Ishikawa (cell line): ENCODE measurements at regions not wholly inside any gene's neighbourhood (a gene's known extent, or its start where the extent isn't known, plus 50 kb on each side); places are given as distances from the start of the nearest gene placed in this dataset.

Experiments
- CREB1 ChIP-seq: IDR thresholded peaks from 2 replicates; pipeline ENCODE4 v1.6.1; 2012; ENCODE audit warnings: low read depth
- EGR1 ChIP-seq: IDR thresholded peaks from 2 replicates; pipeline ENCODE4 v1.6.1; 2012
- EP300 ChIP-seq: IDR thresholded peaks from 2 replicates; pipeline ENCODE4 v1.6.1; 2012; ENCODE audit warnings: borderline replicate concordance
- FOXM1 ChIP-seq: IDR thresholded peaks from 2 replicates; pipeline ENCODE4 v1.6.1; 2012; ENCODE audit warnings: low read depth, borderline replicate concordance
- MAX ChIP-seq: IDR thresholded peaks from 2 replicates; pipeline ENCODE4 v1.6.1; 2012
- NFIC ChIP-seq: IDR thresholded peaks from 2 replicates; pipeline ENCODE4 v1.6.1; 2012
- RAD21 ChIP-seq: IDR thresholded peaks from 2 replicates; pipeline ENCODE4 v1.6.1; 2012; ENCODE audit warnings: low read depth
- REST ChIP-seq: IDR thresholded peaks from 2 replicates; pipeline ENCODE4 v1.6.1; 2012; ENCODE audit warnings: low read depth, mild to moderate bottlenecking
- TAF1 ChIP-seq: IDR thresholded peaks from 2 replicates; pipeline ENCODE4 v1.6.1; 2012; ENCODE audit warnings: low read depth, mild to moderate bottlenecking
- TCF12 ChIP-seq: IDR thresholded peaks from 2 replicates; pipeline ENCODE4 v1.6.1; 2012; ENCODE audit warnings: low read depth
- TEAD4 ChIP-seq: IDR thresholded peaks from 2 replicates; pipeline ENCODE4 v1.6.1; 2012
- USF1 ChIP-seq: IDR thresholded peaks from 2 replicates; pipeline ENCODE4 v1.6.1; 2012
- YY1 ChIP-seq: IDR thresholded peaks from 2 replicates; pipeline ENCODE4 v1.6.1; 2012; ENCODE audit warnings: low read depth
- ZBTB7A ChIP-seq: IDR thresholded peaks from 2 replicates; pipeline ENCODE4 v1.6.1; 2012; ENCODE audit warnings: low read depth

DNA sequence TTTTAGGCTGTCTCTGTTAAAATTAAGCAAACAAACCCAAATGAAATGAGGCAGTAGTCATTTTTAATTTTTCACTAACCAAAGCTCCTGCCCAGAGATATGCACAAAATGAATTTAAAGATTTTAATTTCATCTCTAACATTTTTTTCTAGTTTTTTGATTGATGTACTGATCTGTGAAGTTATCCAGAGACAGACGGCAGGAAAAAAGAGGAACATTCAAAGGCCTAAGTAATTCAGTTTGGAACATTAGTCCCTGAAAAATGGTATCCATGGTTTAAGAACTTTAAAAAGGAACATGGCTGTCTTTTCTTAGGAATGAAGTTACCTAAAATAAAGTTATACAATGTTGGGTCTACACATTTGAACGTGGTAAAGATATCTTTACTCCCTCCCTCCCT, 498.8 kb upstream of the LMO3 start:
- TF ChIP-seq REST = no peak
- TF ChIP-seq TEAD4 = no peak
- no peak for TF ChIP-seq TAF1
- no peak for TF ChIP-seq MAX
- no peak for TF ChIP-seq ZBTB7A
- TF ChIP-seq EGR1 = no peak
- no peak for TF ChIP-seq NFIC
- no peak for TF ChIP-seq EP300
- no peak for TF ChIP-seq FOXM1
- no peak for TF ChIP-seq RAD21
- TF ChIP-seq USF1 = no peak
- TF ChIP-seq YY1 = no peak
- no peak for TF ChIP-seq TCF12
- TF ChIP-seq CREB1 = no peak
